Adrenal gland (tissue), 5 donors: ENCODE measurements at regions not wholly inside any gene's neighbourhood (a gene's known extent, or its start where the extent isn't known, plus 50 kb on each side); places are given as distances from the start of the nearest gene placed in this dataset.

Experiments used
- CTCF ChIP-seq, 6 experiments: fragments of 450-650 bp in 4 of 6; fragments of 200-600 bp in 2 of 6; sonication (generic) in 1 of 6; IDR thresholded peaks; 1 replicate in 5 of 6; 2 replicates in 1 of 6; pipeline versions ENCODE4 v1.5.1 to v1.8.0; 2016 to 2021; ENCODE audit warnings: antibody characterized with exemption in 6 of 6, mild to moderate bottlenecking in 2 of 6, moderate library complexity in 1 of 6
- POLR2A ChIP-seq, 2 donors: fragments of 450-650 bp; IDR thresholded peaks; one replicate each; pipeline ENCODE4 v1.6.1; 2017; ENCODE audit warnings: antibody characterized with exemption in 2 of 2, mild to moderate bottlenecking in 2 of 2, moderate library complexity in 1 of 2
- donor health status: DM: no; HTN: no; CAD: no.

- no peak for TF ChIP-seq CTCF (IDR thresholded peaks at IDR 0.05)
- TF ChIP-seq POLR2A (IDR thresholded peaks at IDR 0.05) = no peak
Measured at GRCh38 chr16:51287121-51287755, 136.2 kb upstream of the SALL1 start.
